GM18499 (cell line): ENCODE measurements at regions not wholly inside any gene's neighbourhood (a gene's known extent, or its start where the extent isn't known, plus 50 kb on each side); places are given as distances from the start of the nearest gene placed in this dataset.

ENCODE experiments used
- ATAC-seq: cut with Tn5 transposase; IDR thresholded peaks from one replicate; pipeline ENCODE4 v1.9.1; 2021; ENCODE audit warnings: moderate number of reproducible peaks; ENCODE audit not compliant: insufficient read depth, unreplicated experiment

DNA sequence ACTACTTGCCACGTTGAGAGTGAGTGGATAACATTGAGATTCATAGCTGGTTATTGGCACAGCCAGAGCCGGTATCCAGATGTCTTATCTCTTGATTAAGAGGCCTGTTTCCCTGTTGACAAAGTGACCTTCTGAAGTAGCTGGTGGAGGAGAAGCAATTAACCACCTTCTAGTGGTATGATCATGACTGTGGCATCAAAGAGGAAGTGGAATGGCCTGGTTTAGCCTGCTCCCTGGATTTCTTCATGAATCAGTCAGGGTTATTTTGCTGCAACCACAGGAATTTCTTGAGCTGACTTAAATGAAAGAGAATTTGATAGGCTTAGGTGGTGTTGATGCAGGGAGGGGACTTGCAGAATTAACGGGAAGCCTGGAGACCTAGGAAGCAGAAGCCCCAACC is 398.3 kb downstream of the MFSD1 start:
- ATAC-seq = no peak

DNA sequence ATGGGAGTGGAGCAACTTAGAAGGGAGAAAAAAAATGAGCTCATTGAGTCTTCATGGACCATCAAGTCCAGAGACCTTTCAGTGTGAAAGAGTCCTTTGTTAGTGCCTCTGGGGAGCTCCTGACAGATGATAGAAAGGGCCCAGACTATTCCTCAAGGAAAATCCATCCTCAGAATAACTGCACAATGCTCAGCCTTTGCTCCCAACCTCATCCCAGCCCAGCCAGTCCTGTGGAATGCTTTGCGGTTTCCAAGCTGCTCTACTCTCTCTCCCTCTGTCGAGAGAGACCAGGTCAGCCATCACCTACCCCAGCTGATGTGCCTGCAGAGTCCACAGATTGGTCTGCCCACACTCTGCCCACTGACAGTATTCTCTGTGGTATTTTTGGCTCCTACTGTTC is 406.2 kb downstream of the MFSD1 start:
- no peak for ATAC-seq

DNA sequence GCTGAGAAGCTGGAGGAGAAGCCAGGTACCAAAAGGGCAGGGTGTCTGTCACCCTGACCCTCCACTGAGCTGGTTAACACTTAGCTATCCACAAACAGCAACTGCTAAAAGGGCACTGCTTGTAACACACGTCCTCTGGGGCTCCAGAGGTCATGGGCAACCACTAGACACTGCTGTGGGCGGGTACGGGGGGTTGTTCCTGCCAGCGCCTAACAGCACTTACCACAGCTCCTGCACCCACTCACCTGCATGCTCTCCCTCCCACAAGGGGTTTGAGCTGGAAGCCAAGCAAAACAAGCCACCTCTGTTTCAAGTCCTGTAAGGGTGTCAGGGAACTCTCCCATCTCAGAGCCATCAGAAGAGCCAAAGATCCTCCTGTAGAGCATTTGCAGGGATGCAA is 407.6 kb downstream of the MFSD1 start:
- ATAC-seq = no peak

DNA sequence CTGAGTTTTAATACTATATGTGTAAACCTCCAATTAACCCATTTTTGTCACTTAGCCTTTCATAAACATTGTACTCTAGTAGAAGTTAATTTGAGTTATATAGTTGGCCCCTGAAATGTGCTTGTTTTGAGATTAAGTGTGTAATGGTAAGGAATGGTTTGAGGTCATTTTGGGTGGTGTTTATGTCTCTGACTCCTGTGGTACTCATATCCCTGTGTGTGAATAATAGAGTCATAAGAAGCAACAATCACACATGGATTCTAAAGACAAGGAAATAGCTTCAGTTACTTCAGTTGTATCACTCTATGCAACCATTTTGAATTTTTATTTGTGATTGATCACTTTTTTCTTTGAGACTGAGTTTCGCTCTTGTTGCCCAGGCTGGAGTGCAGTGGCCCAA is 408.5 kb downstream of the MFSD1 start:
- no peak for ATAC-seq

DNA sequence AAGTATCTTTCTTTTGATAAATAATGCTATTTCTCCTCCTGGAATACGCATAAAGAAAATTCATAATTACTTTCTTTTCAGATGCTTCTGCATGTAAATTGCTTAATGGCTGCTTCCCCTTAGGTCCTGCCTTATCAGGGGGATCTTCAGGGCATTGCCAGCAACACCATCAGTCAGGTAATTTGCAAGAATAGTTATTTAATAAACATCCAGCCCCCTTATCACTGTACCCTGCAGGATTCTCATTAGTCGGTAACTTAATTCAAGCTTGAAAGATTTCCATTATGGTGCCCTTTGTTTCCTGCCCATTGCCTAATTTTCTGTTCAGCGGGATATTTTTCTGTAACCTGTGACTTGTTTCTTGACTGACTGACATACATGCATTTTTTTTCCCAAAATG is 414.5 kb downstream of the MFSD1 start:
- no peak for ATAC-seq

DNA sequence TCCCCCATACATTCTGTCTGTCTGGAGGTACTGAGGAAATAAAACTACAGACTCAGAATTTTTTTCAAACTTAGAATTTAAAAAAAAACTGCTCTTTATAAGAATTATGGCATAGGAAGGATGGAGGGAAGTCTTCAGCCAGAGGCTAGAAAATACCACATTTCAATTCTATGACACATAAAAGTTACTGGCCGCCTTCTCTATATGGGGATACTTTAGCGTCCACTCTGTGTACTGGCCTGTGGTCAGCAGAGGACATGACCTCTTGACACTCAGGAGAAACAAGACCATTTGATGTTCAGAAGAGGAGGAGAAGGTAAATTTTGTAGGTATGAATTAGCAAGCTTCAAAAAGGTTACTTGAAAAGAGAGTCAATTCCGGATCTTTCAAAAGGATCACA is 417.4 kb downstream of the MFSD1 start:
- no peak for ATAC-seq

DNA sequence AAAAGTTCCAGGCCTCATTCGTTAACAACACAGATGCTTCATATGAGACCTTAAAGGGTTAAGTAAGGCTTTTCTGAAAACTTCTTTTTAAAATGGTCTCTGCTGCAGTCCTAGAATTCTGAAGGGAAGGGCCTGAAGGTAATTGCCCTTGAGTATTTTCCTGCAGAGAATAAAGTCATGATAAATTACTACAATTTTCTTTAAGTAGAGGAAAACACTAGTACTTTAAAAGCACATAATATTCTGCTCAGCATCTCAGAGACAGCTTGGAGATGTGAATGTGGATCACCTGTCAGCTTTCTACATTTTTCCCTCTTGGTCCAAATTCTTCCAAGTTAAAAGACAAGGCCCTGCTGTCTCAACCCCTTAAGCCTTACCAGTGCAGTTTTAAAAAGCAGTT is 419.5 kb downstream of the MFSD1 start:
- ATAC-seq = no peak

DNA sequence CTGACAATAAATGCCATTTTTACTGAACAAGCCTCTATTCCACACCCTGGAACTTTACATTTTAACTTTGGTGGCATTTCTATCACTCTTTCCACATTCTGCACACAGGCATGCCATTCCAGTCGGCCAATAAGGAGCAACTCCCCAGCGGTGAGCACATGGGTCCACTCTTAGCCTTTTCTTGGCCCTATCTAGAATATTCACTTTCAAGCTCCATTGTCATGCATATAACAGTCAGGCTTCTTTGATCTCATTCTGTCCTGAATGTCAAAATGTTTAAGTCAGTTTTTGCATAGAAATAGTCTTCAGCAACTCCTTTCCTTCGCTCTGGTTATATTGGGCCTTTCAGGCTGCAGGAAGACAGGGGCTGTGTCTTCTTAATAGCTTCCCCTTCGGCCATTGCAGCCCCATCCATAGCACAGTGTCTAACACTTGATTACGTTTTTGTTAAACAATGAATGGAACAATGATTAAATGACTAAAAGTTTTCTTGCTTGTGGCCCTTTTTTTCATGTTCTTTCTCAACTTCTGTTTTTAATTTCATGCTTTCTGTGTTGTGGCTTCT is 427.3 kb downstream of the MFSD1 start:
- ATAC-seq = no peak

DNA sequence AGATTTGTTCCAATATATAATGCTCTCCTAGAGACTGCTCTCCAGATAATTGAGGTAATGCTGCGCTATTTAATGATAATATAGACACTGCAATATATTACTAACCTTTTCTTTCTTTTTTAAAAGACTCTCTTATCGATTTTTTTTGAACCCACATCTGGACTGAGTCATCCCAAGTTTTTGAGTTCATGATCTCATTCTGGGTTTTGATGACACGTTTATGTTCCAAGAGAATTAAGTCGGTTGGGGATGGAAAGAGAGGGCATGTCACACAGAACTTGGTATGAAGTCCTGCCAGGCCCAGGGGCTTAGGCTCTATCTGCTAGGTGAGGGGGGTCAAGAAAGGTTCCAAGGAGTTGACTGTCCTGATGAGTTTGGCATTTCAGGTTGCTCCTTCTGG is 431.1 kb downstream of the MFSD1 start:
- no peak for ATAC-seq

DNA sequence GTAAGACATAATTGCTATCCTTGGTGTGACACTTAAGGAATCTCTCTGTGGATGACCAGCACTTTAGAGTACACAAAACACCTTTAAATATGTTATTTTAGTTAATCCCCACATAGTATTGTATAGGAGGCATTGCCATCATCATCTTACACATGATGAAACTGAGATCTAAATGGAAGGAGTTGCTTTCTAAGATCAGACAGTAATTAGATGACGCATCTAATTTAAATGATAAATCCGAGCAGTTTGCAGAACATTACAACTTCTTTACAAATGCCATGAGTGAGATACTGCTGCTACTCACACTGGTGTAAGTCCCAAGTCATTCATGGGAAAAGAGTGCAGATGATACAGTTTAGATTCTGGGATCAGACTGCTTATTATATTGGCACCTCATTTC is 431.9 kb downstream of the MFSD1 start:
- ATAC-seq = no peak

DNA sequence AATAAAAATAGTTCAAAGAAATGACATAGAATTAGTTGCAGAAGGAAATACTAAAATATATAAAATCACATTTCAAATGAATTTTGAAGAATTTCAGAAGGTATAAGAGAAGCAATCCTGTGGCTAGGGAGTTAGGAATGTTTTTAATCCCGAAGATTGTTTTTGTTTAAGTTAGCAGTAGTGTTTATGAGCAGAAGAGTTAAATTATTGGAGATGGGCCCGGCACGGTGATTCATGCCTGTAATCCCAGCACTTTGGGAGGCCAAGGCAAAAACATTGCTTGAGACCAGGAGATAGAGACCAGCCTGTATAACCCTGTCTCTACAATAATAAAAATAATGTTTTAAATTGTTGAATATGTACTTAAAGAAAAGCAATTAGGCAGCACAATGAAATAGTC is 432.5 kb downstream of the MFSD1 start:
- no peak for ATAC-seq

DNA sequence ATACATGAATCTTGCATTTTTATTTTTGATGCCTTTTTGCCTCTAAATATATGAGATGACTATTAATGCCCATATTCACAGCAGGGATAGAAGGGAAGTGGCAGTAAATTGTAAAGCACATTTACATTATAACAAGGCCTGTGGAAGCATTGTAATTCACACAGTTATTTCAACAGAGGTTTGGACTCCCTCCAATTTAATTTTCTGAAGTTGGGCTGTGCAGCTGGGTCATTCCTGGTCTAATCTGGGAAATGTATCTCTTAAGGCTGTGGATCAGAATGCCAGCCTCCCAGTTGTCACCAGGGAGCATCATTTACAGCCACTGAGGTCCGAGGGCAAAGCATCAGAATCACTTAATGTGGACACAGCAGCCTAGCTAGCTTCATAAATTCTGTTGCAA is 434.5 kb downstream of the MFSD1 start:
- ATAC-seq = no peak

DNA sequence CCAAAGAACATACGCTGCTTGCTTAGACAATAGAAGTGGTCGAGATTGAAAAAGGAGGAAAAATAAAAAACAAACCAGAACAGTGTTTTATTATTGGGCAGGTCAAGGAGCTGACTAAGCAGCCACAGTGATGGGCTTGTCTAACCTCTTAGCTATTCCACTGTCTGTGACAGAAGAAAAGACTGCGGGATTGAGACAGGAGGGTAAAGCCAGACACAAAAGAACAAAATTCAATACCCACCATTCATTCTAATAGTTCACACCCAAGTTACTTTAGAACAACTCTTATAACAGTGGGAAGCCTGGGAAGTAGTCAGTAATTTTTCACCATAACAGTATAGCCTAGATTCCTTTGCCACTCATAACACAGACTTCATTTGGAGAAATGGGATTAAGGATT is 435.4 kb downstream of the MFSD1 start:
- ATAC-seq = no peak

DNA sequence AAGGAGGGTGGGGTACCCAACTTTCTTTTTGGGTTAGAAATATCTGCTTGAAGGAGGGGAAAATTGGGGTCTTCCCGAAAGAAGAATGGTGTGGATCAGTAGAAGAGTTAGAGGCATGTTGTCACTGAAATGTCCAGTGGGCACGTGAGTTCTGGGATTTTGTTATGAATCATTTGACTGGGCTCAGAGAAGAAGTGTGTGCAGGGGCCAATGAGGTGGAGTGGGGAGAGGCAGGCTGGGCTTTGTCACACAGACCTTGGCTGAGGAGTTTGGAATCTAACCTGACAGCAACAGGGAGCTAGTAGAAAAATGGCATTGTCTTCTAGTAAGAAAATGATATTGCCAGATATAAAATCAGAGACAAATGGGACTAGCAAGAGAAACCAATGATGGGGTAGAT is 436.8 kb downstream of the MFSD1 start:
- ATAC-seq = no peak

DNA sequence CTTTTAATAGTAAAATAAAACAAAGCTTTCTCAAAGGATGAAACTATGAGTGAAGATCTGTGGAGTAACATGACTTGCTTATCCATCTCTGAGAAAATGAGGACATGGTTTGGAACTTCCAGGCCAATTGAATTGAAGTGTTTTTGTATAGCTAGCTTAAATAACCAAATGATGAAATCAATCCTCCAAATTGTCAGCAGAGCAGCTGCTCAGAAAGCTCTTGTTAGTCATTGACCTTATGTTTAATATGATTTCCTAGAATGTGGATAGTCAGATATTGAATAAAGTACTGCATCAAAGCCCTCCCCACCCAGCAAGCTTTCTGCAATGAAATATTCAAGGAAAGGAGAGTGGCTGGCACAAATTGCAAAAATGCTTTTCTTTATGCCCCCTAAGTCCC is 437.2 kb downstream of the MFSD1 start:
- ATAC-seq = no peak

DNA sequence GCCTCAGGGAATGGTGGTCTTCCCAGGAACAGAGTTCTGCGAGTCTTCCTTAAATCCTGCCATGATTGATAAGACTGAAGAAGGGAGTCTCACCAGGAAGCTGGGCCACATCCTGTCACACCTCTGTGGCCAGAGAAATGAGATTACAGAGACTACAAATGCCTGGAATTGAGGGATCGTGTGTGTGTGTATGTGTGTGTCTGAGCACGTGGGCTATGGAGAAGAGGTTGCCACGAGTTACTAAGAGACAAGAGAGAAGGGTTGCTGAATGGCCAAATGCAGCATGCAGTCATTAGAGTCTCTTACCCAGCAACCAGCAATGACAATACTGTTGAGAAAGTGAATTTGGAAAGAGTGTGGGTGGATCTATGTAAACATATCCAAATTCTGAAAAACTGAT is 443.1 kb downstream of the MFSD1 start:
- no peak for ATAC-seq

DNA sequence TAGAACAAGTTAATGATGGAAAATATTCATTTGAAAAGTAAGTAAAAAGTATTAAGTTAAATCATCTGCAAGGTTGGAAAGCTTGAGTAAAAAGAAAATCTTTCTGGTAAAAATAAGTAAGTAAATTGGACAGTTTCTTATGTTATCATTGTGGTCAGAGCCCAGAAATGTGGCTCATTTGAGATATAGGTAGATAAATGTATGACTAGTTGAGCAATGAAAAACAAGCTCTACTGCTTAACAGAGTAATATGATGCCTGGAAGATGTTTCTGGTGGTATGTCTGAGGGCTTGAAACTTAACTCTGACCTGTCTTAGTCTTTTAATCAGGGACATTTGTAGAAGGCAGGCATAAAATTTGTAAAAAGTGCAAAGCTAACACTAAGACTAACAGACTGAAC is 444.0 kb downstream of the MFSD1 start:
- no peak for ATAC-seq

DNA sequence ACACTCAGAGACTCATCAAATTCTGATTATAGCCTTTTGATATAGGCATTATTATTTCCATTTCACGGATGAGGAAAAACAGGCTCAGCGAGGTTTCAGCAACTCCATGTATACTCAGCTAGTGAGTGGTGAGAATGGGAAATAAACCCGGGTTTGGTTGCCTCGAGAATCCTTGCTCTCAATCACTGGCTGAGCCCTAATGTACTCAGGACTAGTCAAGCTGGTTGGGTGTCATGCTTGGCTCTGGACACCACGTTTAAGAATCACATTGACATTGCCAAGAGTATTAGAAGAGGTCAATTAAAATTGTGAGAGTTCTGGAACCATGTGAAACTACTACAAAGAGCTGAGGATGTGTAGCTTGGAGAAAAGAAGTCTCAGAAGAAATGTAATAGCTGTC is 444.5 kb downstream of the MFSD1 start:
- no peak for ATAC-seq

DNA sequence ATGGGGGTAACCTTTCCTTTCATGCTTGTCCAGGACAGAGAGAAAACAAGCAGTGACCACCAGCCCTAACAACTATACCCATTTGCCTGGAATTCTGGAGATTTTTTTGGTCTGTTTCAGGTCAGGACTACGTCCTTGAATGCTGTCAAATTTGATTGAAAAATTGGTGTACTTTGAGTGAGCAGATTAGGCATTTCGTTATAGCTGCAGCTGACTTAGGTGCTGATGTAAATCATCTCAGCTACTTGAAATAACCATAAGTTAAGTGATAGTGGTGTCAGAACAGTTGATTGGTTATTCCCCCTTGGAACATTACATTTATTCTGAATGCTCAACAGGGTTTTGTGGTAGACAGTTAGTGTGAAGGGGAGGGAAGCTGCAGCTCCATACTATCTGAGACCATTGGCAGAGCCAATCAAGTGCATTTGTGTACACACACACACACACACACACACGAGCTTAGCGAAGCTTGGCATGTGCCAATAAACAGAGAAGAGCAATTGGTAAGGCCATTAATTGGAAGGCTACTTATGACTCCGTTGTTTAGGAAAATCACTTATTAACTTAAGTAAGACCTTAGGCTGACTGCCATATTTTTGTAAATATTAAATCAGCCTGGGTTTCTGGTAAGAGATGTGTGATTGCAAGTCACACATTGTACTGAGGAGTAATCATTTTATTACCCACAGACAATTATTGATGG is 447.8 kb downstream of the MFSD1 start:
- ATAC-seq = no peak

DNA sequence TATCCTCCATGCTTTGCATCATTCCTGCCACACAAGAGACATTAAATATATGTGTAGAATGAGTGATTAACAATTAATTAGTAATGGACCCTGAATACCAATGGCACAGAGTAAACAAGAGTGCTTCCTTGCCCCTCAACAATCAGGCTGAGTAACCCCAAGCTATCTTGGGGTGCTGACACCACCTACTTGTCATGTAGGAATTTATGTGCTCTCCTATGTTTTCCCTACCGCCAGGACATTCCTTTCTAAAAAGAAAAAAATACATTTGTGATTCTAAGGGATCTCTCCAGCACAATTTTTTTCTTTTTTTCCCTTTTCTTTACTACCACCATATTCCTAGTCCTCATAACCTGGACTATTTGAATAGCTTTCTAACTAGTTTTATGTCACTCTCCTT is 449.1 kb downstream of the MFSD1 start:
- no peak for ATAC-seq

DNA sequence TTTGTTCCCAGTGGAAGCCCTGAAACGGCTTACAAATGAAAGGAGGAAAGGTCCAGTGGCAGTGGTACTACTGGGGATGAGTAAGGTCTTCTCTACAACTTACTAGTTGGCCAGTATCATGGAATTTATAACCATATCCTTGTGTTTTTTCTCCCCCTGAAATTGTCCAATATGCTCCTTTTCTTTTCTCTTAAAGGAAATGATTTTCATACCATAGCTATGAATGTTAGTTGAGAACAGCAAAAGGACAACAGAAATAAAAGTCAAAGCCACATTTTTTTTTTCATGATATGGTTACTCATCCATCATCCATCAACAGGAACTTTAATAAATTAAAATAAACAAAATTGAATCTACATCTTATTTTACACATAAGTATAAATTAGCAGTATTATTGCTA is 450.4 kb downstream of the MFSD1 start:
- no peak for ATAC-seq

DNA sequence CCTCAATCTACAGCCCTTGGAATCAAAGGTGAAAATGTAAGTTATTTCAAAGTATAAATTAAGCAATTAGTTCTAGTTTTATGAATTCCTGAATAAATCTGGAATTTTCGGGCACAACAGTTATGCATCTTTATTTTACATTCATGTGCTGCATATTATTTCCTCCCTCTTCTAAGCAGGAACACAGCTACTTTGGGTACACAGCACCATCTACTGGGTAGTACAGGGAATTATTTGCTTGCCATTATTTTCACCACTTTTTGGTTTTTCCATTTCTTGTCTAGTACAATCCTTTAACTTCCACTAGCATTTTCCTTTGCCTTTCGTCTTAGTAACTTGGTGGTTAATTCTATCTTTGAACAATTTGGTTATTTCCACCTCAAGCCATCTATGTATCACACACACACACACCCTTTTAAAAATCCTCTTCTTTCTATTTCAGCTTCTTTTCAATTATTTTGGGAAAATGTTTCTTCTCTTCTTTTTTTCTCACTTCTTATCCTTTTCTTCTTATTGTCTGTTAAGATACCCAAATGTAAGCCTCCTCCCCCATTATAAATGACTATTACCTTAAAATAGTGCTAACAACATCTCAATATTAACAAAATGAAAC is 451.0 kb downstream of the MFSD1 start:
- ATAC-seq = no peak
